A673 (cell line): ENCODE measurements at regions not wholly inside any gene's neighbourhood (a gene's known extent, or its start where the extent isn't known, plus 50 kb on each side); places are given as distances from the start of the nearest gene placed in this dataset.

Experiments
- BruUV-seq: library from RNA; stranded (reverse); fragments of 400-500 nt; replicated peaks from 2 replicates; lab custom pipeline; 2021; lab: Mats Ljungman, UMichigan
- CTCF ChIA-PET: fragments of 300-600 bp; sonication (Branson Sonifier 250); formaldehyde crosslinking; loops from one replicate; lab custom pipeline; 2022; ENCODE audit warnings: antibody characterized with exemption; lab: Charles Lee
- POLR2A ChIA-PET: fragments of 300-600 bp; sonication (Branson Sonifier 250); formaldehyde crosslinking; loops from one replicate; lab custom pipeline; 2022; ENCODE audit warnings: antibody characterized with exemption; ENCODE audit not compliant: low non-redundant PET; lab: Charles Lee
- DNase-seq: peaks from one replicate; pipeline ENCODE4 v3.0.0-alpha.2; 2015; ENCODE audit warnings: low spot score
- H3K27ac ChIP-seq: fragments of 200-600 bp; sonication (generic); 2 replicates; pipeline ENCODE4 v1.5.1; 2016; ENCODE audit warnings: mixed run types, low read depth, mild to moderate bottlenecking, mixed read lengths, antibody characterized with exemption, low read length; ENCODE audit not compliant: poor library complexity, severe bottlenecking
- H3K27me3 ChIP-seq: fragments of 200-600 bp; sonication (generic); replicated peaks from 2 replicates; pipeline ENCODE4 v1.6.1; 2017; ENCODE audit warnings: mixed run types, low read depth, mild to moderate bottlenecking, mixed read lengths, antibody characterized with exemption, low read length; ENCODE audit not compliant: insufficient read depth, poor library complexity
- H3K36me3 ChIP-seq: fragments of 200-600 bp; sonication (generic); 2 replicates; pipeline ENCODE4 v1.6.1; 2016; ENCODE audit warnings: mixed run types, mild to moderate bottlenecking, mixed read lengths, antibody characterized with exemption, low read length; ENCODE audit not compliant: insufficient read depth, poor library complexity, severe bottlenecking
- H3K4me1 ChIP-seq: fragments of 200-600 bp; sonication (generic); 2 replicates; pipeline ENCODE4 v1.6.1; 2017; ENCODE audit warnings: mixed run types, mild to moderate bottlenecking, mixed read lengths, antibody characterized with exemption, low read length; ENCODE audit not compliant: insufficient read depth, poor library complexity, severe bottlenecking
- H3K4me3 ChIP-seq: fragments of 200-600 bp; sonication (generic); 2 replicates; pipeline ENCODE4 v1.5.1; 2016; ENCODE audit warnings: low read depth, mixed run types, mild to moderate bottlenecking, mixed read lengths, low read length; ENCODE audit not compliant: poor library complexity, severe bottlenecking
- H3K9me3 ChIP-seq: fragments of 200-600 bp; sonication (generic); 2 replicates; pipeline ENCODE4 v1.6.1; 2016; ENCODE audit warnings: mixed run types, low read depth, mild to moderate bottlenecking, mixed read lengths, antibody characterized with exemption, low read length; ENCODE audit not compliant: poor library complexity, severe bottlenecking
- EZH2 ChIP-seq: fragments of 200-600 bp; sonication (generic); IDR thresholded peaks from 2 replicates; pipeline ENCODE4 v1.6.1; 2017; ENCODE audit warnings: borderline replicate concordance, low read depth, mild to moderate bottlenecking, mixed read lengths, antibody characterized with exemption, low read length; ENCODE audit not compliant: poor library complexity, severe bottlenecking
- intact Hi-C: fragments of 100-400 bp; cut with micrococcal nuclease; formaldehyde crosslinking; loops from one replicate; pipeline ENCODE4 v1.10.0; 2022; ENCODE audit not compliant: unreplicated experiment
- TF ChIP-seq, protein P1 (sequence below): fragments of 300-800, 200-600 bp; sonication (generic); conservative IDR thresholded peaks from 2 replicates; pipeline ENCODE4 v1.5.1; 2017; ENCODE audit warnings: low read depth, mild to moderate bottlenecking, antibody characterized with exemption, low read length, moderate library complexity, mixed read lengths

GRCh38 chr6:109303640-109304283 is 78.5 kb downstream of the CD164 start:
- H3K4me1 ChIP-seq: no peaks in the 10 kb centered on the region
- ChIA-PET POLR2A (no interaction called here), CTCF (no interaction called here)
- BruUV-seq: no TSS peak
- H3K9me3 ChIP-seq: no peaks in the 10 kb centered on the region
- H3K36me3 ChIP-seq: no peaks in the 10 kb centered on the region
- DNase-seq: no peak
- no peak overlapping the region for H3K27ac ChIP-seq
- TF ChIP-seq EZH2: no peak
- TF ChIP-seq, protein P1, sequence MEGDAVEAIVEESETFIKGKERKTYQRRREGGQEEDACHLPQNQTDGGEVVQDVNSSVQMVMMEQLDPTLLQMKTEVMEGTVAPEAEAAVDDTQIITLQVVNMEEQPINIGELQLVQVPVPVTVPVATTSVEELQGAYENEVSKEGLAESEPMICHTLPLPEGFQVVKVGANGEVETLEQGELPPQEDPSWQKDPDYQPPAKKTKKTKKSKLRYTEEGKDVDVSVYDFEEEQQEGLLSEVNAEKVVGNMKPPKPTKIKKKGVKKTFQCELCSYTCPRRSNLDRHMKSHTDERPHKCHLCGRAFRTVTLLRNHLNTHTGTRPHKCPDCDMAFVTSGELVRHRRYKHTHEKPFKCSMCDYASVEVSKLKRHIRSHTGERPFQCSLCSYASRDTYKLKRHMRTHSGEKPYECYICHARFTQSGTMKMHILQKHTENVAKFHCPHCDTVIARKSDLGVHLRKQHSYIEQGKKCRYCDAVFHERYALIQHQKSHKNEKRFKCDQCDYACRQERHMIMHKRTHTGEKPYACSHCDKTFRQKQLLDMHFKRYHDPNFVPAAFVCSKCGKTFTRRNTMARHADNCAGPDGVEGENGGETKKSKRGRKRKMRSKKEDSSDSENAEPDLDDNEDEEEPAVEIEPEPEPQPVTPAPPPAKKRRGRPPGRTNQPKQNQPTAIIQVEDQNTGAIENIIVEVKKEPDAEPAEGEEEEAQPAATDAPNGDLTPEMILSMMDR: no peak
- intact Hi-C loops: no loop called here
- H3K4me3 ChIP-seq: no peak overlapping the region
- H3K27me3 ChIP-seq: no peaks in the 10 kb centered on the region

GRCh38 chr6:109303164-109303563 is 79.1 kb downstream of the CD164 start:
- BruUV-seq: no TSS peak
- H3K4me1 ChIP-seq: no peaks in the 10 kb centered on the region

GRCh38 chr6:109302176-109302575 is 80.1 kb downstream of the CD164 start:
- BruUV-seq: no TSS peak

More at GRCh38 chr6:109303164-109303563, 79.1 kb downstream of the CD164 start:
- no peaks in the 10 kb centered on the region for H3K9me3 ChIP-seq
- no peak overlapping the region for H3K27ac ChIP-seq
- H3K36me3 ChIP-seq: no peaks in the 10 kb centered on the region
- no peaks in the 10 kb centered on the region for H3K27me3 ChIP-seq
- intact Hi-C loops: no loop called here
- ChIA-PET CTCF (no interaction called here), POLR2A (no interaction called here)
- no peak for TF ChIP-seq EZH2
- TF ChIP-seq, protein P1: no peak
- DNase-seq: no peak
- no peak overlapping the region for H3K4me3 ChIP-seq

More at GRCh38 chr6:109302176-109302575, 80.1 kb downstream of the CD164 start:
- no peak for DNase-seq
- H3K36me3 ChIP-seq: no peaks in the 10 kb centered on the region
- no peaks in the 10 kb centered on the region for H3K4me1 ChIP-seq
- no peak overlapping the region for H3K4me3 ChIP-seq
- H3K27ac ChIP-seq: no peak overlapping the region
- intact Hi-C loops: no loop called here
- ChIA-PET POLR2A (interaction anchor here (0.9 kb wide), 1 partner anchor 80 kb away, joined by 4 read pairs; the partner anchor contains the start of gene CD164), CTCF (no interaction called here)
- TF ChIP-seq, protein P1: no peak
- TF ChIP-seq EZH2: no peak
- H3K9me3 ChIP-seq: no peaks in the 10 kb centered on the region
- no peaks in the 10 kb centered on the region for H3K27me3 ChIP-seq
